Tibial artery (tissue), 4 donors: ENCODE measurements at regions not wholly inside any gene's neighbourhood (a gene's known extent, or its start where the extent isn't known, plus 50 kb on each side); places are given as distances from the start of the nearest gene placed in this dataset.

Experiments
- DNase-seq, 2 donors: peaks; one replicate each; pipeline ENCODE4 v3.0.0-alpha.2; 2019
- H3K27ac ChIP-seq, 2 donors: fragments of 200-600 bp; sonication (generic) in 1 of 2; 1 replicate in 1 of 2; 2 replicates in 1 of 2; pipeline ENCODE4 v1.5.1; 2018 to 2019; ENCODE audit warnings: mild to moderate bottlenecking in 1 of 2
- H3K27me3 ChIP-seq, 2 donors: fragments of 200-600 bp; sonication (generic) in 1 of 2; one replicate each; pipeline versions ENCODE4 v1.5.1 to v1.6.0; 2016 to 2019
- H3K36me3 ChIP-seq, 3 donors: fragments of 200-600 bp; sonication (generic) in 2 of 3; one replicate each; pipeline ENCODE4 v1.5.1; 2016 to 2019; ENCODE audit warnings: mild to moderate bottlenecking in 2 of 3
- H3K4me1 ChIP-seq, 4 donors: fragments of 200-600 bp; sonication (generic) in 2 of 4; 1 replicate in 3 of 4; 2 replicates in 1 of 4; pipeline ENCODE4 v1.5.1; 2016 to 2019
- H3K4me3 ChIP-seq, 2 donors: fragments of 200-600 bp; sonication (generic) in 1 of 2; 1 replicate in 1 of 2; 2 replicates in 1 of 2; pipeline ENCODE4 v1.5.1; 2018 to 2019; ENCODE audit warnings: mild to moderate bottlenecking in 2 of 2
- H3K9me3 ChIP-seq, 3 donors: fragments of 200-600 bp; sonication (generic) in 1 of 3; one replicate each; pipeline ENCODE4 v1.5.1; 2016 to 2019
- CTCF ChIP-seq, 2 experiments: fragments of 200-600 bp in 1 of 2; fragments of 450-650 bp in 1 of 2; IDR thresholded peaks; one replicate each; pipeline ENCODE4 v1.5.1; 2017 to 2019; ENCODE audit warnings: antibody characterized with exemption in 2 of 2, mild to moderate bottlenecking in 1 of 2, moderate library complexity in 1 of 2
- intact Hi-C: fragments of 100-400 bp; cut with DNase I; formaldehyde crosslinking; loops from one replicate; pipeline ENCODE4 v1.15.0; 2023; ENCODE audit warnings: low total_unique reads

GRCh38 chr2:150109912-150110311 is 377.6 kb downstream of the RND3 start:
- TF ChIP-seq CTCF (IDR thresholded peaks at IDR 0.05) = no peak
- DNase-seq = peak in 1 of 2 donors; percentile 39
- H3K36me3 ChIP-seq = no peaks in the 10 kb centered on the region
- intact Hi-C loops = no loop called here
- no peaks in the 10 kb centered on the region for H3K9me3 ChIP-seq
- H3K4me3 ChIP-seq = no peak overlapping the region
- no peaks in the 10 kb centered on the region for H3K27me3 ChIP-seq
- H3K4me1 ChIP-seq = no peaks in the 10 kb centered on the region
- H3K27ac ChIP-seq = no peak overlapping the region

- Histone ChIP-seq H3K36me3 (no peaks in the 10 kb centered on the region), H3K27ac (no peak overlapping the region), H3K4me3 (no peak overlapping the region), H3K9me3 (no peaks in the 10 kb centered on the region), H3K4me1 (no peaks in the 10 kb centered on the region), H3K27me3 (no peaks in the 10 kb centered on the region)
- DNase-seq = no peak
- intact Hi-C loops = no loop called here
- TF ChIP-seq CTCF (IDR thresholded peaks at IDR 0.05) = no peak
Observed at GRCh38 chr2:150109028-150109427, 378.4 kb downstream of the RND3 start.

GRCh38 chr2:150107816-150108215 is 379.7 kb downstream of the RND3 start:
- intact Hi-C loops = no loop called here
- H3K9me3 ChIP-seq = no peaks in the 10 kb centered on the region
- no peak overlapping the region for H3K27ac ChIP-seq
- DNase-seq = no peak
- no peaks in the 10 kb centered on the region for H3K36me3 ChIP-seq
- no peaks in the 10 kb centered on the region for H3K4me1 ChIP-seq
- no peak for TF ChIP-seq CTCF (IDR thresholded peaks at IDR 0.05)
- H3K27me3 ChIP-seq = no peaks in the 10 kb centered on the region
- no peak overlapping the region for H3K4me3 ChIP-seq

- intact Hi-C loops = no loop called here
Observed at GRCh38 chr2:150107170-150107569, 380.3 kb downstream of the RND3 start.

GRCh38 chr2:150101947-150102346 is 385.5 kb downstream of the RND3 start:
- H3K4me3 ChIP-seq = no peak overlapping the region
- no peaks in the 10 kb centered on the region for H3K4me1 ChIP-seq
- no peak for DNase-seq
- H3K27ac ChIP-seq = no peak overlapping the region
- H3K27me3 ChIP-seq = no peaks in the 10 kb centered on the region
- H3K9me3 ChIP-seq = no peaks in the 10 kb centered on the region
- H3K36me3 ChIP-seq = no peaks in the 10 kb centered on the region
- no peak for TF ChIP-seq CTCF (IDR thresholded peaks at IDR 0.05)
- intact Hi-C loops = no loop called here

More at GRCh38 chr2:150107170-150107569, 380.3 kb downstream of the RND3 start:
- H3K36me3 ChIP-seq = no peaks in the 10 kb centered on the region
- H3K4me1 ChIP-seq = no peaks in the 10 kb centered on the region
- no peaks in the 10 kb centered on the region for H3K9me3 ChIP-seq
- H3K4me3 ChIP-seq = no peak overlapping the region
- H3K27ac ChIP-seq = no peak overlapping the region
- no peak for DNase-seq
- H3K27me3 ChIP-seq = no peaks in the 10 kb centered on the region
- TF ChIP-seq CTCF (IDR thresholded peaks at IDR 0.05) = no peak

GRCh38 chr2:150100834-150101233 is 386.6 kb downstream of the RND3 start:
- intact Hi-C loops = no loop called here
- Histone ChIP-seq H3K4me1 (no peaks in the 10 kb centered on the region), H3K27me3 (no peaks in the 10 kb centered on the region), H3K4me3 (no peak overlapping the region), H3K9me3 (no peaks in the 10 kb centered on the region), H3K36me3 (no peaks in the 10 kb centered on the region), H3K27ac (no peak overlapping the region)
- no peak for TF ChIP-seq CTCF (IDR thresholded peaks at IDR 0.05)
- DNase-seq = no peak
